HepG2 (cell line): ENCODE measurements at regions not wholly inside any gene's neighbourhood (a gene's known extent, or its start where the extent isn't known, plus 50 kb on each side); places are given as distances from the start of the nearest gene placed in this dataset.

Source experiments
- ATAC-seq: fragments of 200-7000 bp; cut with Tn5 transposase; 3 replicates; pipeline ENCODE4 v1.9.1; 2020; ENCODE audit warnings: mild to moderate bottlenecking, moderate library complexity
- BruUV-seq: library from RNA; stranded (reverse); fragments of 400-500 nt; replicated peaks from 2 replicates; lab custom pipeline; 2021; lab: Mats Ljungman, UMichigan
- CTCF ChIA-PET: fragments of 300-600 bp; formaldehyde crosslinking; extraction: SDS; loops from one replicate; lab custom pipeline; 2021; ENCODE audit warnings: low total read pairs, inconsistent platforms, low intra/inter-chr PET ratio; lab: Yijun Ruan, JAX
- POLR2A ChIA-PET: fragments of 350-600 bp; sonication (Branson Sonifier 250); formaldehyde crosslinking; loops from one replicate; lab custom pipeline; 2020; ENCODE audit warnings: antibody characterized with exemption, inconsistent platforms; lab: Yijun Ruan, JAX
- DNase-seq: peaks from one replicate; pipeline ENCODE4 v3.0.0-alpha.2; 2015; ENCODE audit warnings: low spot score
- FAIRE-seq: peaks from 3 replicates; lab custom pipeline; 2011; peaks lifted over from hg19 to GRCh38; lab: Jason Lieb, UNC
- H2AFZ ChIP-seq: one replicate; pipeline ENCODE4 v1.6.1; 2011; ENCODE audit warnings: low read length, inconsistent platforms
- H3K27ac ChIP-seq: fragments of 300-600 bp; 3 replicates; pipeline ENCODE4 v1.8.0; 2011; ENCODE audit warnings: mixed run types, mild to moderate bottlenecking, mixed read lengths, low read length, inconsistent platforms; ENCODE audit not compliant: insufficient read depth; ENCODE audit errors: extremely low read length
- H3K27me3 ChIP-seq, 2 experiments: fragments of 200-600 bp in 1 of 2; 2 replicates in 1 of 2; 3 replicates in 1 of 2; pipeline versions ENCODE4 v1.6.0 to v1.8.0; 2011; ENCODE audit warnings: low read length in 2 of 2, mild to moderate bottlenecking in 2 of 2, moderate library complexity in 2 of 2, inconsistent platforms in 1 of 2; ENCODE audit not compliant: insufficient read depth in 2 of 2, control insufficient read depth in 1 of 2
- H3K36me3 ChIP-seq, 2 experiments: fragments of 200-600 bp in 1 of 2; replicated peaks in 1 of 2; 2 replicates in 1 of 2; 3 replicates in 1 of 2; pipeline versions ENCODE4 v1.5.1 to v1.8.0; 2011; ENCODE audit warnings: low read length in 2 of 2, inconsistent platforms in 1 of 2; ENCODE audit not compliant: insufficient read depth in 2 of 2, control insufficient read depth in 1 of 2
- H3K4me1 ChIP-seq: 2 replicates; pipeline ENCODE4 v1.5.1; 2012; ENCODE audit warnings: low read length, inconsistent platforms; ENCODE audit not compliant: insufficient read depth
- H3K4me2 ChIP-seq: 2 replicates; pipeline ENCODE4 v1.6.0; 2011; ENCODE audit warnings: low read depth, low read length, inconsistent platforms
- H3K4me3 ChIP-seq, 3 experiments: fragments of 200-600 bp in 1 of 3; sonication (generic), shearing (Covaris generic) in 1 of 3; replicated peaks in 1 of 3; 2 replicates each; pipeline ENCODE4 v1.5.1; 2011 to 2016; ENCODE audit warnings: low read length in 3 of 3, inconsistent platforms in 2 of 3, low read depth in 2 of 3, mild to moderate bottlenecking in 2 of 3, control low read depth in 1 of 3, mixed read lengths in 1 of 3; ENCODE audit not compliant: insufficient read depth in 1 of 3
- H3K79me2 ChIP-seq: one replicate; pipeline ENCODE4 v1.6.1; 2011; ENCODE audit warnings: low read length, inconsistent platforms; ENCODE audit not compliant: insufficient read depth
- H3K9ac ChIP-seq: 2 replicates; pipeline ENCODE4 v1.6.0; 2011; ENCODE audit warnings: mild to moderate bottlenecking, low read depth, low read length, inconsistent platforms; ENCODE audit not compliant: insufficient read depth
- H3K9me3 ChIP-seq: 2 replicates; pipeline ENCODE4 v1.5.1; 2012; ENCODE audit warnings: mild to moderate bottlenecking, low read length
- H4K20me1 ChIP-seq: 2 replicates; pipeline ENCODE4 v1.6.0; 2011; ENCODE audit warnings: inconsistent platforms, mild to moderate bottlenecking, low read length, moderate library complexity; ENCODE audit not compliant: insufficient read depth
- ARNTL ChIP-seq: sonication (generic); formaldehyde crosslinking; IDR thresholded peaks from 2 replicates; pipeline ENCODE4 v1.4.0; 2020; ENCODE audit warnings: mild to moderate bottlenecking, missing genetic modification reagents
- ASH2L ChIP-seq: fragments of 300-600, 200-600 bp; sonication (generic); IDR thresholded peaks from 2 replicates; pipeline ENCODE4 v1.7.0; 2017; ENCODE audit warnings: low read depth, mild to moderate bottlenecking, moderate library complexity, mixed read lengths, low read length; ENCODE audit not compliant: insufficient read length
- HMGA1 ChIP-seq: sonication (generic); formaldehyde crosslinking; conservative IDR thresholded peaks from 2 replicates; pipeline ENCODE4 v1.4.0; 2020; ENCODE audit warnings: missing genetic modification reagents
- MBD4 ChIP-seq: IDR thresholded peaks from 2 replicates; pipeline ENCODE4 v1.6.1; 2012; ENCODE audit warnings: low read length, inconsistent platforms, borderline replicate concordance
- MEIS1 ChIP-seq: sonication (generic); formaldehyde crosslinking; IDR thresholded peaks from 2 replicates; pipeline ENCODE4 v1.9.0; 2021; ENCODE audit warnings: mild to moderate bottlenecking, missing genetic modification reagents, moderate library complexity, borderline replicate concordance
- NCOR1 ChIP-seq: fragments of 200-600 bp; sonication (generic); IDR thresholded peaks from 2 replicates; pipeline ENCODE4 v1.7.0; 2017; ENCODE audit warnings: antibody characterized with exemption, low read length, borderline replicate concordance
- REST ChIP-seq, 2 experiments: IDR thresholded peaks; 2 replicates each; pipeline ENCODE4 v1.6.1; 2011 to 2012; ENCODE audit warnings: low read length in 2 of 2, borderline replicate concordance in 1 of 2, low read depth in 1 of 2, mild to moderate bottlenecking in 1 of 2, moderate library complexity in 1 of 2
- SETDB1 ChIP-seq: sonication (generic); formaldehyde crosslinking; IDR thresholded peaks from 2 replicates; pipeline ENCODE4 v1.5.1; 2020; ENCODE audit warnings: missing genetic modification reagents, mild to moderate bottlenecking, borderline replicate concordance
- USF2 ChIP-seq, 2 experiments: sonication (generic) in 1 of 2; formaldehyde crosslinking in 1 of 2; IDR thresholded peaks; 2 replicates each; pipeline versions ENCODE4 v1.5.1 to v1.6.1; 2011 to 2020; ENCODE audit warnings: borderline replicate concordance in 1 of 2, low read depth in 1 of 2, low read length in 1 of 2, mild to moderate bottlenecking in 1 of 2, missing genetic modification reagents in 1 of 2, moderate library complexity in 1 of 2
- ZNF782 ChIP-seq: sonication (generic); formaldehyde crosslinking; IDR thresholded peaks from 2 replicates; pipeline ENCODE4 v1.4.0; 2020; ENCODE audit warnings: missing genetic modification reagents, mild to moderate bottlenecking, borderline replicate concordance
- WGBS: methylation state at CpG from one replicate; pipeline ENCODE4 v1.1.6; 2017; ENCODE audit warnings: low lambda C conversion rate; 5-methylcytosine and 5-hydroxymethylcytosine counted together
- in situ Hi-C: cut with HindIII; loops from 2 replicates; pipeline ENCODE4 v1.10.0; 2017; ENCODE audit warnings: low pct_unique_long_range_greater_than_20kb; ENCODE audit not compliant: extremely low pct_ligation_motif_present
- intact Hi-C: fragments of 100-400 bp; cut with micrococcal nuclease; formaldehyde crosslinking; loops from one replicate; pipeline ENCODE4 v1.10.0; 2022; ENCODE audit not compliant: unreplicated experiment
- TF ChIP-seq, protein P1 (sequence below): sonication (generic); formaldehyde crosslinking; IDR thresholded peaks from 2 replicates; pipeline ENCODE4 v1.8.1; 2023; ENCODE audit warnings: missing genetic modification reagents, mild to moderate bottlenecking, borderline replicate concordance
- TF ChIP-seq, protein P2 (sequence below): sonication (generic); formaldehyde crosslinking; conservative IDR thresholded peaks from 2 replicates; pipeline ENCODE4 v1.5.0; 2020; ENCODE audit warnings: missing genetic modification reagents

GRCh38 chr2:20141056-20141762, 83.7 kb downstream of the SDC1 start (continued):
- no peak for TF ChIP-seq USF2 (IDR thresholded peaks at IDR 0.05; ENCODE audit: low read depth, low read length)
- no peak for TF ChIP-seq USF2 (CRISPR knock-in tag; IDR thresholded peaks at IDR 0.05; ENCODE audit: borderline replicate concordance)
- no peak for TF ChIP-seq HMGA1 (CRISPR knock-in tag)
- TF ChIP-seq ASH2L: no peak

GRCh38 chr2:20140321-20141055, 84.4 kb downstream of the SDC1 start:
- FAIRE-seq: no peak
- TF ChIP-seq REST (IDR thresholded peaks at IDR 0.05; ENCODE audit: borderline replicate concordance in 1 of 2, low read depth in 1 of 2, low read length in 2 of 2) (no peak), ARNTL (CRISPR knock-in tag) (no peak), MEIS1 (0 out of 2 replicates have a peak, but pooled peaks have one; percentile 21), ZNF782 (CRISPR knock-in tag) (no peak), SETDB1 (CRISPR knock-in tag) (0 out of 2 replicates have a peak, but pooled peaks have one; percentile 32), MBD4 (no peak), NCOR1 (no peak)
- TF ChIP-seq, protein P1, sequence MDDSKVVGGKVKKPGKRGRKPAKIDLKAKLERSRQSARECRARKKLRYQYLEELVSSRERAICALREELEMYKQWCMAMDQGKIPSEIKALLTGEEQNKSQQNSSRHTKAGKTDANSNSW: no peak
- TF ChIP-seq, protein P2, sequence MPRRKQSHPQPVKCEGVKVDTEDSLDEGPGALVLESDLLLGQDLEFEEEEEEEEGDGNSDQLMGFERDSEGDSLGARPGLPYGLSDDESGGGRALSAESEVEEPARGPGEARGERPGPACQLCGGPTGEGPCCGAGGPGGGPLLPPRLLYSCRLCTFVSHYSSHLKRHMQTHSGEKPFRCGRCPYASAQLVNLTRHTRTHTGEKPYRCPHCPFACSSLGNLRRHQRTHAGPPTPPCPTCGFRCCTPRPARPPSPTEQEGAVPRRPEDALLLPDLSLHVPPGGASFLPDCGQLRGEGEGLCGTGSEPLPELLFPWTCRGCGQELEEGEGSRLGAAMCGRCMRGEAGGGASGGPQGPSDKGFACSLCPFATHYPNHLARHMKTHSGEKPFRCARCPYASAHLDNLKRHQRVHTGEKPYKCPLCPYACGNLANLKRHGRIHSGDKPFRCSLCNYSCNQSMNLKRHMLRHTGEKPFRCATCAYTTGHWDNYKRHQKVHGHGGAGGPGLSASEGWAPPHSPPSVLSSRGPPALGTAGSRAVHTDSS (CRISPR knock-in tag): no peak

More at GRCh38 chr2:20140321-20141055, 84.4 kb downstream of the SDC1 start:
- BruUV-seq: no TSS peak
- Histone ChIP-seq H3K4me3 (no peak overlapping the region), H3K36me3 (no peaks in the 10 kb centered on the region), H4K20me1 (no peaks in the 10 kb centered on the region), H3K9ac (no peak overlapping the region), H3K4me1 (peaks cover 63% of the 10 kb centered on the region), H3K79me2 (no peaks in the 10 kb centered on the region), H2AFZ (no peak overlapping the region), H3K27me3 (peaks cover 3 to 45% of the 10 kb centered on the region in 2 experiments; a peak in 4 of 5 replicates), H3K27ac (no peak overlapping the region), H3K4me2 (peak overlapping the region; percentile 25; the same call in 1 of the 2 replicates), H3K9me3 (no peaks in the 10 kb centered on the region)
- no peak for ATAC-seq
- POLR2A ChIA-PET: interaction anchor here (1.1 kb wide), 1 partner anchor 39 kb away, joined by 4 read pairs; no protein-coding TSS in a partner anchor
- 49% methylated on average over 11 of the region's 11 CpGs for WGBS
- intact Hi-C loops (no loop called here), in situ Hi-C loops (no loop called here)
- DNase-seq: no peak
- CTCF ChIA-PET: no interaction called here
